GM19240 (cell line): ENCODE measurements at regions not wholly inside any gene's neighbourhood (a gene's known extent, or its start where the extent isn't known, plus 50 kb on each side); places are given as distances from the start of the nearest gene placed in this dataset.

Experiments used
- DNase-seq: peaks from one replicate; pipeline ENCODE4 v3.0.0; 2011; ENCODE audit warnings: low spot score; ENCODE audit not compliant: insufficient read length

DNA sequence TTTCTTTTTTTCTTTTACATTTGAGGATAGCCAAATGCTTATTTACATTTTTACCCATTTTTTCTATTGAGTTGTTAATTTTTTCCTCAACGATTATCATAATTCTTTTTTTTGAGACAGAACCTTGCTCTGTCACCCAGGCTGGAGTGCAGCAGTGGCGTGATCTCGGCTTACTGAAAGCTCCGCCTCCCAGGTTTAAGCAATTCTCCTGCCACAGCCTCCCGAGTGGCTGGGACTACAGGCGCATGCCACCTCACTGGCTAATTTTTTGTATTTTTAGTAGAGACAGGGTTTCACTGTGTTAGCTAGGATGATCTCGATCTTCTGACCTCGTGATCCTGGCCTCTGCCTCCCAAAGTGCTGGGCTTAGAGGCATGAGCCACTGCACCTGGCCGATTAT lies 208.7 kb downstream of the LIG4 start:
- DNase-seq, result no peak

DNA sequence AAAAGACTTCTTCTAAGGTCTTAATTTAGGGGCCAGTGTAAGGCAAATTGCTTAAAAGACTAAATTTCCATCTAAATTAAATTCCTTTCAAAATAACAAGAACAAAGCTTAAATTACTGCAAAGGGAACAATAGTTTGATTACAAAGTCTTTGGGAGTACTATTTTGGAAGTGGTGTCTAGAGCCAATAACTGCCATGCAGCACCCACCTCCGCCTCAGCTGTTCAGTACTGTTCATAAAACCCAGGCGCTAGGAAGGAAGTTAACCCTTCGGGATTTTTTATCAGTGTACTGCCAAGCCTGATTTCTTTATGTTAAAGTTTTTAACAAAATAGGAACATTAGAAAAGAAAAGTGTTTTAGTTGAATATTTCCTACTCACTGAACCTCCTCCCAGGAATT lies 210.1 kb downstream of the LIG4 start:
- no peak for DNase-seq

DNA sequence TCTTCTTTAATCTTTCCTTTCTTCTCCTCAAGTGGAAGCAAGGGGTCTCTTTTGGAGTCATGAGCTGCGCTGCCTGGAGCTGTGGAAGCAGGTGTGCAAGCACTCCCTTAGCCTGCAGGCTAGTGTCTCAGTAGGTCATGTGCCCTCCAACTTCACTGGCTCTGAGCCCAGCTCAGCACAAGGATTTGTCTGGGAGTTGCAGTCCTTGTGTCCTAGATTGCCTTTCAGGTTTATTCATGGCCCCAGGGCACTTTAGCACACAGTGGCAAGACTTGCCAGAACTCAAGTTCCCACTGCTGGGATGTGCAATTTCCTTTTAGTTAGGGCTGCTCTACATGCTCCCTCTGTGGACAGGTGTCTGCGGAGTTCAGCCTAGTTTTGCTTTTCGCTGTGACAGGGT lies 211.7 kb downstream of the LIG4 start:
- DNase-seq, result no peak

DNA sequence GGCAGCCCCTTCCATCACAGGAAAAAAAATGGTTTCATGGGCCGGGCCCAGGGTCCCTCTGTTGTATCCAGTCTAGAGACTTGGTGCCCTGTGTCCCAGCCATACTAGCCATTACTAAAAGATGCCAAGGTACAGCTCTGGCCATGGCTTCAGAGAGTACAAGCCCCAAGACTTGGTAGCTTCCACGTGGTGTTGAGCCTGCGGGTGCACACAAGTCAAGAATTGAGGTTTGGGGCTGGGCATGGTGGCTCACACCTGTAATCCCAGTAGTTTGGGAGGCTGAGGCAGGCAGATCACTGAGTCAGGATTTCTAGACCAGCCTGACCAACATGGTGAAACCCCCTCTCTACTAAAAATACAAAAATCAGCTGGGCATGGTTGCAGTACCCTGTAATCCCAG lies 214.3 kb downstream of the LIG4 start:
- no peak for DNase-seq

DNA sequence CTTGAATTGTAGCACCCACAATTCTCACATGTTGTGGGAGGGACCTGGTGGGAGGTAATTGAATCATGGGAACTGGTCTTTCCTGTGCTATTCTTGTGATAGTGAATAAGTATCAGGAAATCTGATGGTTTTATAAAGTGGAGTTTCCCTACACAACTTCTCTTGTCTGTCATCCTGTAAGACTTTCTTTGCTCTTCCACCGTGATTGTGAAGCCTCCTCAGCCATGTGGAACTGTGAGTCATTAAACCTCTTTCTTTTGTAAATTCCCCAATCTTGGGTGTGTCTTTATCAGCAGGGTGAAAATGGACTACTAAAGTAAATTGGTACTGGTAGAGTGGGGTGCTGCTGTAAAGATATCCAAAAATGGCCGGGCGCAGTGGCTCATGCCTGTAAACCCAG lies 215.6 kb downstream of the LIG4 start:
- no peak for DNase-seq

DNA sequence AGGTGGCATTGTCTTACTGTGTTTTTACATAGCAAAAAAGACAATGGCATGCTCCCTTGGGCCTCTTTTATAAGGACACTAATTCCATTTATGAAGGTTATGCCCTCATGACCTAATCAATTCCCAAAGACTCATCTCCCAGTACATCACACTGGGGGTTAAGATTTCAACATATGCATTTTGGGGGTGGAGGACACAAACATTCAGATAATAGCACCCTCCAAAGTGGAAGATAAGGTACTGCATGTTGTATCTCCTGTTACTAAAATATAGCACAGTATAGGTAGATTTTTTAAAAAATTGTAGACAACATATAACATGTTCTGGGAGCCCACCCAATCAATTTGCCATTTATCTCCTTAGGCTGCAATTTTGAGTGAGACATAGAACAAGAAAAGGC lies 221.2 kb downstream of the LIG4 start:
- DNase-seq, result no peak

DNA sequence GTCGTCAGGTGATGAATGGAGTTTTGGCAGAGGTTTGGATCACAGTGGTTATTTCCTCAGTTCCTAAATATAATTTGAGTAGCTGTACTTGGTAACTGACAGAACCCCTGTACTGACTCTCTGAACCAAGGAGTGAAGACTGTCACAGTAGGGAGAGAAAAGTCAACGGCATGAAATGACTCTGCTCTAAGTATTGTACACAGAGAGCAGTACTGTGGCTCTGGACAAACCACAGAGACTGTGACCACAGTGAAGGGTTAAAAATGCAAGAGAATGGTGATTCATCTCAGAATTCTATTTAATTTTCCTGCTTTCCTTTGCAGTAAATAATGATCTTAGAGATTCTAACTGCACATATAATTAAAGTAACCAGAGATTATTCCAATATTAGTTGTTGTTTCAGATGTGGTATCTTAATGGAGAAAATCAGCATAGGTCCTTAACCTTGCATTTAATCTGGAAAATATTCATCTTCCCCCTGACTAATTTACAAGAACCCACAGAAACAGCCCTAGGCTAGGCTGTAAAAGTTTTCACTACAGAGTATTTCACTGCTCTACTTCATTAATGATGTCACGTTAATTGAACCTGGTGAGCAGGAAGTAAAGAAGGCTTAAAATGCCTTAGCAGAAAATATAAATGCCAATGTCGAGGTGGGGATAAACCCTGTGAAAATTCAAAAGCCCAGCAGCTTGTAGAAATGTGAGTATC lies 221.9 kb downstream of the LIG4 start:
- DNase-seq, result no peak

DNA sequence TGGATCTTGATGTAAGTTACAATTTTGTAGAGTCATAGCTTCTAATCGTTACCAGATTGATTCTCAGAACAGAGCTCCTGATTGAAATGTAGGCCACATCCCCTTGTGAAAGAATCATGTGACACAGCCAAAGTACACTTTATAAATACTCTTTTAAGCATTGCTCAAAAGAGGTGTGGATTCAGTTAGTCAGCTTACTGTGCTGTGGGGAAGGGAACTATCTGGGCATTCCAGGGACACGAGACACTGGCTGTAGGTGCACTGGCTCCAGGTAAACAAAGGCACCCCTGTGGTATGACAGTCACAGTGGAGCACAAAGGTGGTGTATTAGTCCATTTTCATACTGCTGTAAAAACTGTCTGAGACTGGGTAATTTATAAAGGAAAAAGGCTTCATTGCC lies 222.8 kb downstream of the LIG4 start:
- no peak for DNase-seq

DNA sequence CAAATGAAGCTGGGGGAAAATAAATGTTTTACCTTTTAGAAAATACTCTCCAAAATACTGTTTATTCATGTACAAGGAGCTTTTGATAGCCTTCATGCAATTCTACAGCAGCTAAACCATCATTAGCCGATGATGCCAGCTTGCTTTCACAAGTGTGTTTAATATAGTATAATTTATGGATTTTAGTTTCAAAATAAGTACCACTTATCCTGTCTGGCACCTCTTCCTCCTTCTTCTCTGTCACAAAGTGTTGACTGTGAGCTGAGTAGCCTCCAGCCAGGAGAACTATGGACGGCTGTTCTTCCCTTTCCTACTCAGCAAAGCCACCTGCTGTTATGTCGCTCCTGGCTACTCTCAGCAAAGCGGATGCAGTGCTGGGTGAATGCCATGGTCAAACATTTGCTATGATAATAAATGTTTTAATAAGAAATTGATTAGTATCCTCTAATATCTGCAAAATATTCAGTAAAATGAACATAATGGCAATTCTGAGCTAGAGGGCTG lies 238.2 kb downstream of the LIG4 start:
- DNase-seq, result no peak

DNA sequence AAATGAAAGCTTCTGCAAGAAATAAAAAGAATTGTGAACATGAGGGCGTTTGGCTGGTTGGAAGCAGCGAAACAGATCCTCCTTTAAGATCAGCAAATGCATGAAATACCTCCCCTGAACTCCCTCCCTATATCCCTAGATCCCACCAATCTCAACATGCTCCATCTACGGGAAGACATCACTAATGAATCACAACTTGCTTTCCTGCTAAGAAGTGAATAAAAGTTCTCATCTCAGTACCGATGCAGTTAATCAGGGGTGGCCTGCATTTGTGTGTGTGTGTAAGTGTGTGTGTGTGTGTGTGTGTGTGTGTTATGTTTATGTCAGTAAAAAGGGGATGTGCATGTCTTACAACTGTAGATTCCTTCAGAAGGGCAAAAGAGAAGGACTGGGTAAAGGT lies 238.7 kb downstream of the LIG4 start:
- no peak for DNase-seq

DNA sequence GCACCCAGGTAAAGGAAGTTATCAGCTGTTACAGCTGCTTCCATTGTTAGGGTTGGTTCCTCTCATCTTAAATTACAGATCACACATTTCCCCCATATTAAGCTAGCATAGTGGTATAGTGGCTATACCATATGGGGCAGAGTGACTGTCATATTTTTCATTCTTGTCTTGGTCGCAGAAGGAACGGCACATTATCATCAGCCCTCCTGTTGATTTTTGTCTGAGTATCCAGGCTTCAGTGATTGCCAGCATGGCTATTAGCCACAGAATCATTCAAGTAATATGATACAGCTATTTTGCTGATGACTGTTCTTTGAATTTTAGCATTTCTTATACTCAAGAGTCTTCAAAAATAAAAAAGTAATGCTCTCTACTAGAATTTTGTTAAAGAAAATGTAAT lies 240.9 kb downstream of the LIG4 start:
- DNase-seq, result no peak

DNA sequence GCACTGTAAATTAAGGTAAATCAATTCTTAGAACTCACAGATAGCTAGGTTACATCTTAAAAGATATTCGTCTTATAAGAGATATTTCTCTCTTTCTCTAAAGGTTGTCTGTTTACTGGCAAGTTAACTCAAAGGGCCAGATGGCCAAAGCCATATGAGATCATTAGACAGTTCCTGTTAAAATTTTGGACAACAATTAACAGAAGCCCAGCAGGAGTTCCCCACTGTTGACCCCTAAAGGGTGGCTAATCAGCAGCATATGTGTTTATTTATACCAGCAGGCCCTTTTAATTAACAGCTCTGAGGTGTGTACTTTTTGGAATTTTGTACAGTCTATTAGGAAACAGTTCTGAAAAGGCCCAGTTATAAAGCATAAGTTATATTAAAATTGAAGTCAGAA lies 245.8 kb downstream of the LIG4 start:
- no peak for DNase-seq

DNA sequence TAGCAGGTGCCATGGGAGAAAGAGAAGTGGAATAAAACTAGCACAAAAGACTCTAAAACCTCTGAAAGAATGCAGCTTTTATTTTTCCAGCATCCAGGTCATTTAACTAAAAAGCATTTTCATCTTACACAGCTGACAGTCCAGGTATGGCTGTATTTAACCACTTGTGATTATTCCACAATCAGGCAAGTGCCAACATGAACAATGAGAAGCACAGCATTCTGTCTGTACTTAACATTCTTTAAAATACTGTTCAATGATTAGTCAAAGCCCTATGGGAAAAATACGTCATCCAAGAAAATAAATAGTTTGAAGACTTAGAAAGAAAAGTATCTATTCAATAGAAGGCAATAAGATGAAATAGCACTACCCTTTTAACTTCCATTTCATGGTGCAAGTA lies 246.9 kb downstream of the LIG4 start:
- DNase-seq, result no peak

DNA sequence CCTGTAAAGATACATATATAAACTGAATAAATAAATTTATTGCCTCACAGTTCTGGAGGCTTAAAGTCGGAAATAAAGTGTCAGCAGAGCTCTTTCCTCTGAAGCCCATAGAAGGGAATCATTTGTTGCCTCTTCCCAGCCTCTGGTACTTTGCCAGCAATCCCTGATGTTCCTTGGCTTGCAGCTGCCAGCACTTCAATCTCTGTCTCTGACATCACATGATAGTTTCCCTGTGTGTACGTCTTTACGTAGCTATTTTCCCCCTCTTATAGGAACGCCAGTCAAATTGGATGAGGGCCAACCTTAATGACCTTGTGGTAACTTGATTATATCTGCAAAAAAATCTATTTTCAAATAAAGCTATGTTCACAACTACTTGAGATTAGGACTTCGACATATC lies 250.9 kb downstream of the LIG4 start:
- DNase-seq, result no peak

DNA sequence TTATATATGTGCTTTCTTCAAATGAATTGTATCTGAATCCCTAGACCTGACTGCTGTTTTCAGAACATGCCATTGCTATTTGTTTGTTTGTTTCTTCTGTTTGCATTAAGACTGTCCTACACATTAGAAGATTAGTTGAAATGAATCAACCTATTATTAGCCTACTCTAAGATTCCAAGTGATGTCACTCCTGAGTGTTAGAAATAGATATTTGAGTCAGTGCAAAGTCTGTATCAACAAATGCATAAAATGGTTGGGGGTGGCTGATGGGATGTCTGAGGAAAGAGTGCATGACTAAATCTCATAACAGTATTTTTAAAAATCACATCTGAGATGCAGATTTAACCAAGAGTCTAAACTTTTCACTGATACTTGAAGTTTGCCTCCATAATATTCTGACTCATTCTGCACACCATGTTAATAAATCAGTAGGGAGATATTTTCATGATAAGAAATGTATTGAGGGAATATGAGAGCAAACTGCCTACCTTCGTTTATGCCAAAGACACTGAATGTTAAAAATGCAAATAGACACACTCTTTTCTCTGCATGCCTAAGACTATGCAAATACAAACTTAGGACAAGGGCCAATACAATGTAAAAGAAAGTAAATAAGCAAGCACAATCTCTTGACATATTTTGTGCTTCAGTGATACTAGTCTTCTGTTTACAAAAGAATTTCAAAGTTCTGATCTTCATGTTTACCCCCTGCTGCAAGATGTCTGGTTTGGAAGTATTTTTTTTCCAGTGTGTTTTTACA lies 253.3 kb downstream of the LIG4 start:
- no peak for DNase-seq

DNA sequence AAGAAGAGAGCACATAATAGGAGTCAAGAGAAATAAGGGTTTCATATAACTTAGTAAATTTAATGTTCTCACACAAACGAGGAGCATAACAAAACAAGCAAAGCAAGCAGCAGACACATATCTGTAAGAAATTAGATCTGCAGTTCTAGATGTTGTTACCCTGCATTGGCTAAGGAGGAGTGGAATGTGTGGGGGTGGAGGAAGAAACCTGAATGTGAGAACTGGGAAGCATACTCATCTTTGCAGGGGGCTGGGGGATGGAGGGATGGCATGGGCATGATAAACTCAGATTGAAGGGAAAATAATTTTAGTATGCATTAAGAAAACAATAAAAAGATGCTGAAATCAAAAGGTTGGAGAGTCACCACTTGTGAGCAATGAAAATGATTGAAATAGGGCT lies 255.0 kb downstream of the LIG4 start:
- no peak for DNase-seq

DNA sequence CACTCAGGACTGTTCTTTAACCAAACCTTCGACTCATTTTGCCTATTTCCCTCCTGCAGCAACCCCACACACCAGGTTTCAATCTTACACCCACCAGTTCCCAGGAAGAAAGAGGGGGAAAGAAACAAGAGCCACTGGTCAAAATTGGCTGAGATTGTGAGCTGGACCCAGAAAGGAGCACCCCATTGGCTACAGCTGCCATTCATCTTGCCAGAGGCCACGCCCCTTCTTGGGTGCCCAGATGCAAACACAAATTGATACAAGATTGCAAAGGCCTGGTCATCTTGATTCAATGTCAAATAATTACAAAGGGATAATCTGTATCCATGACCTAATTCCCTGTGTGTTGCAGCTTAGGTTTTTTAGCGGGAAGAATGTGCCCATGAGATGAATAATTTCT lies 258.4 kb downstream of the LIG4 start:
- DNase-seq, result no peak

DNA sequence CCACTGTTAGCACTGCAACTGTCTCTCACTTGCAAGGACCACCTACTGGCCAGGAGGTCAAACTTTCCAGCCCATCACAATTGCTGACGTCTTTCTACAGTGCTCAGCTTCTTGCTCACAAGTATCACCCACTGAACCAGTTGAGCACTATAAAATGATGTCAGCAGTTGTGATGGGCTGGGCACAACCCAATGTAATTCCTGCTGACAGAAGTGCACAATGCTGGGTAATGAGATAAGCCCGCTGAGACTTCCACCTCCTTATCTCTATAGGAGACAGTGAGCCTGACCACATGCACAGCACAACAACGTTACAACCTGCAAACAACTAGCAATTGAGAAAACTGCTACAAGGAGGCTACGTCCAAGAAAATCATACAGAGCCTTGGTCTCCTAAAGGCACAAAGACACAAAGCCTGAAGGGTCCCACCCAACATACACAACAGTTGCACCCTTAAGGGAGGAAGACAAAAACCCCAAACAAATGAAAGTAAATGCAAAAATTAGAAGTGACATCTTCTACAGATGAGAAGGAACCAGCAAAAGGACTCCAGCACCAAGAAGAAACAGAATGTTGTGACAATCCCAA lies 273.2 kb downstream of the LIG4 start:
- DNase-seq, result no peak

DNA sequence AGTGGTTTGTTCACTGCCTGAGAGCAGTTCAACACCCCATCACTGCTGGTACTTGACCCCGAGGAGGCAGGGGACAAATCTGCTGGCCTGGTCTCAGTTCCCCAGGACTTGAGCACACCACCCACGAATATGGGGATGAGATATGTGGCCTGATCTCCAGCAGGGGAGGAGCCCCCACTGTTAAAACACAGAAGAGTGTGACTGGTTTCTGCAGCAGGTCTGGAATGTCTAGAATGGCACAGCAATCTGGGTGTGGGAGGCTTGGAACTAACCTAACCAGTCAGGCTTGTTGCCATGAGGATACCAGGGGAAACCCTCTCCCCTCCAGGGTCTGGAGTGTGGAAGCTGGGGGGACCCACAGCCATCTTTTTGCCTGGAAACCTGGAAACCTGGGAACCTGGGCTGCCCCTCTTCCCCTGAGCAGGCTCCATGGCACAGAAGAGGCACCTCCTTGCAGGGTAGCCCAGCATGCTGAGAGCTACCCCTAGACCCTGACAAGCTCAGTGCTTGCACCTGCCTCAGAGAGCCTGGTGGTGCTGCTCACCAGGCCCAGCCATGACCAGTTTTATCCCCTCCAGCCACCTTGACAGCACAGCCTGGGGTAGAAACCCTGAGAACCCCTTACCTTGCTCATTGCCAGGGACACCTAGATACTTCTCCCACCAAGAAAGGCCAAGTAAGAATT lies 273.8 kb downstream of the LIG4 start:
- no peak for DNase-seq

DNA sequence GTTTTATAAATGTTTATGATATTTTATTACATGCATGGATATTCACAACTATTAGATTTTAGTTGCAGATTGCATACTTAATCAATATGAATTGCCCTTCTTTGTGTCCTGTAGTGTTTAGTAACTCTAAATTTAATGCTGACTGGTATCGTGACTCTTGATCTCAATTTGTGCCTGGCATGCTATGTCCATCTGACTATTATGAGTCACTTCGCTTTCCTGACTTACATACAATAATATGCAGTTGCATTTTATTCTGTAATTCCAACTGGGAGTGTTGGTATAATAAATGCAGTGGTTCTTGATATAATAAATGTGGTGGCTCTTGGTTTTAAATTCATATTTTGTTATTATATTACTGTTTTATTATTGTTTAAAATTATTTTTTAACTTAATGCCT lies 277.5 kb downstream of the LIG4 start:
- DNase-seq, result no peak

DNA sequence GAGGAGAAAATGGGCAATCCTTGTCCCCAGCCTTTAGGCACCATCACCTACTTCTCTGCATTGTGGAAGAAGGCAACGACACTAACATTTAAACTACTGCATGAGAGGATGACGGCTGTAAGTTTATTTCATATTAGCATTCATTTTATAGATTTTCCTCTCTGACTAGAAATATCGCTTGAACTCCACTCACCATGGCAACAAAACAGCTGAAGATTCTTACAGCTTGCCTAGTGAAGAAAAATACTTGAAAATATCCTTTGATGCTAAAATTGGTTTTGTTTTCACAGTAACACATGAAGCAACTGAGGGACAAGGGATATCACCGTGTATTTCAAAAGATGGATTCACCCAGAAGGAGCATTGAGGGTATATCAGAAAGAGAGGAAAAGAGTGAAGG lies 284.3 kb downstream of the LIG4 start:
- no peak for DNase-seq

DNA sequence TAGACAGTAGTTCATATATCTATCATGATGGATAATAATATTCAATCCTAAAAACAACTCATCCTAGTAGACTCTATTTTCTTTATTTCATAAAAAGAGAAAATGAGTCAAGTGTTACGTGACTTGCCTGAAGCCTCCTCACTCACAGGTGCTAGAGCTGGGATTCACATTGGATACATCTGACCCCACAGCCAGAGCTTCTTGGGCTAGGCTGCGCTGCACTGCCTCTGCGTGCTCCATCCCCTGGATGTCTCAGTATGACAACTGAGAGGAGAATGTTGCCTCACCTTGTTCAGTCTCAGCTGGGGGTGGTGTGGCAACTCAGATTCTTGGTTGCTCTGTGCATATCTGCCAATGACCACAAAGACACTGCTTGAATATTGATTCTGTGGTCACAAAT lies 286.6 kb downstream of the LIG4 start:
- DNase-seq, result no peak
